RWPE2 (cell line): ENCODE measurements at regions not wholly inside any gene's neighbourhood (a gene's known extent, or its start where the extent isn't known, plus 50 kb on each side); places are given as distances from the start of the nearest gene placed in this dataset.
"Not testable (repeated sequence)": the region's sequence is repeated elsewhere in the genome, so short reads cannot be mapped to it uniquely, and the experiment has no call there.

Experiments
- ATAC-seq: fragments of 200-7000 bp; cut with Tn5 transposase; 3 replicates; pipeline ENCODE4 v1.9.1; 2021; ENCODE audit warnings: low read depth
- DNase-seq: peaks from one replicate; pipeline ENCODE4 v3.0.0-alpha.2; 2020; ENCODE audit warnings: low spot score
- H3K27ac ChIP-seq: fragments of 450-650 bp; 2 replicates; pipeline ENCODE4 v1.5.1; 2017; ENCODE audit warnings: mild to moderate bottlenecking; ENCODE audit not compliant: poor library complexity, severe bottlenecking
- H3K27me3 ChIP-seq: fragments of 250-450 bp; sonication (Bioruptor Pico); 2 replicates; pipeline ENCODE4 v1.5.1; 2021; ENCODE audit warnings: mild to moderate bottlenecking, moderate library complexity; ENCODE audit not compliant: insufficient read depth, poor library complexity, severe bottlenecking
- H3K36me3 ChIP-seq: fragments of 250-450 bp; sonication (Bioruptor Pico); 2 replicates; pipeline ENCODE4 v1.5.1; 2020; ENCODE audit warnings: low read depth, mild to moderate bottlenecking, moderate library complexity
- H3K4me1 ChIP-seq: fragments of 250-450 bp; sonication (Bioruptor Pico); 2 replicates; pipeline ENCODE4 v1.5.1; 2021; ENCODE audit warnings: mild to moderate bottlenecking, moderate library complexity; ENCODE audit not compliant: insufficient read depth, poor library complexity, severe bottlenecking
- H3K4me3 ChIP-seq: fragments of 250-450 bp; sonication (Bioruptor Pico); 2 replicates; pipeline ENCODE4 v1.5.1; 2021; ENCODE audit warnings: mild to moderate bottlenecking, moderate library complexity; ENCODE audit not compliant: severe bottlenecking
- H3K9me3 ChIP-seq: fragments of 250-450 bp; sonication (Bioruptor Pico); 2 replicates; pipeline ENCODE4 v1.5.1; 2021; ENCODE audit warnings: mild to moderate bottlenecking, moderate library complexity; ENCODE audit not compliant: severe bottlenecking
- TF ChIP-seq, protein P1 (sequence below): fragments of 450-650 bp; IDR thresholded peaks from one replicate; pipeline ENCODE4 v1.5.1; 2017; ENCODE audit warnings: mild to moderate bottlenecking, moderate library complexity; ENCODE audit not compliant: poor library complexity, severe bottlenecking

DNA sequence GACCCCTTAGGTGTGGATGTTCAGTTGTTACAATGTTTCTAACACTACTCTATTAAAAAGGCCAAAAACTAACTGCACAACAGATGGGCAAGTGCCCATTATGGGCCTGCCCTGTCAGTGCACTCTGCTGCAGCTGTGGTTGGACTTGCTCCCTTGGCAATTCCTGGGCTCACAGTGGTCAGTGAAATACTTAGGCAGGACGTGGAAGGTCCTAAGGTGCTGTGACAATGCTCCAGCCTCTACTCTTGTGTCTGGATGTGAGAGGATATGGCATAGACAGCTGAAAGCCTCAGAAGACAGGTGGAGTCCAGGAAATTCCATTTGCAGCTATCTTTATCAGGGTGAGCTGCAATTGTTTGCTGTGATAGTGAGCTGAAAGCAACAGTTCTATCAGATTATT is 136.5 kb upstream of the OLIG3 start:
- no peaks in the 10 kb centered on the region for H3K36me3 ChIP-seq
- DNase-seq (no peak), ATAC-seq (no peak)
- no peaks in the 10 kb centered on the region for H3K27me3 ChIP-seq
- TF ChIP-seq, protein P1, sequence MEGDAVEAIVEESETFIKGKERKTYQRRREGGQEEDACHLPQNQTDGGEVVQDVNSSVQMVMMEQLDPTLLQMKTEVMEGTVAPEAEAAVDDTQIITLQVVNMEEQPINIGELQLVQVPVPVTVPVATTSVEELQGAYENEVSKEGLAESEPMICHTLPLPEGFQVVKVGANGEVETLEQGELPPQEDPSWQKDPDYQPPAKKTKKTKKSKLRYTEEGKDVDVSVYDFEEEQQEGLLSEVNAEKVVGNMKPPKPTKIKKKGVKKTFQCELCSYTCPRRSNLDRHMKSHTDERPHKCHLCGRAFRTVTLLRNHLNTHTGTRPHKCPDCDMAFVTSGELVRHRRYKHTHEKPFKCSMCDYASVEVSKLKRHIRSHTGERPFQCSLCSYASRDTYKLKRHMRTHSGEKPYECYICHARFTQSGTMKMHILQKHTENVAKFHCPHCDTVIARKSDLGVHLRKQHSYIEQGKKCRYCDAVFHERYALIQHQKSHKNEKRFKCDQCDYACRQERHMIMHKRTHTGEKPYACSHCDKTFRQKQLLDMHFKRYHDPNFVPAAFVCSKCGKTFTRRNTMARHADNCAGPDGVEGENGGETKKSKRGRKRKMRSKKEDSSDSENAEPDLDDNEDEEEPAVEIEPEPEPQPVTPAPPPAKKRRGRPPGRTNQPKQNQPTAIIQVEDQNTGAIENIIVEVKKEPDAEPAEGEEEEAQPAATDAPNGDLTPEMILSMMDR, result no peak
- H3K9me3 ChIP-seq, result no peaks in the 10 kb centered on the region
- no peaks in the 10 kb centered on the region for H3K4me1 ChIP-seq
- H3K4me3 ChIP-seq, result no peak overlapping the region
- H3K27ac ChIP-seq, result no peak overlapping the region

DNA sequence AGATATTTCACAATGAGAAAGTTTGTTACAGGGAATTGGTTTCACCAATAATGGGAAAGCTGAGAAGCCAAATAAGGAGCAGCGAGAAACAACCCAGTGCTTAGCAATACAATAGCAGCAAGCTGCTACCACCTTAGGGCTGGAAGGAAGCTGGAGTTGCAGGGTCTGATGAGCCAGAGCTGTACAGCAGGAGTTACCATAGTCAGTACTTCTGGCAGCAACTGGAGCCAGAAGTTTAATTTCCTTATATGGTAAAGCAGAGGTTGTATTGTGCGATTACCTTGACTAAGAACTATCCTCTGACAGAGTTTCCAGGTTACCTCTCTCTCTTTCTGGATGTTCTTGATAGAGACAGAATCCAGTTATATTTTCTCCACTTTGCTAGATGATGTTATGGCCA is 137.1 kb upstream of the OLIG3 start:
- no peak for DNase-seq
- no peak for ATAC-seq
- Histone ChIP-seq H3K36me3 (no peaks in the 10 kb centered on the region), H3K4me1 (no peaks in the 10 kb centered on the region), H3K9me3 (no peaks in the 10 kb centered on the region), H3K4me3 (no peak overlapping the region), H3K27me3 (no peaks in the 10 kb centered on the region), H3K27ac (no peak overlapping the region)
- TF ChIP-seq, protein P1, result no peak

DNA sequence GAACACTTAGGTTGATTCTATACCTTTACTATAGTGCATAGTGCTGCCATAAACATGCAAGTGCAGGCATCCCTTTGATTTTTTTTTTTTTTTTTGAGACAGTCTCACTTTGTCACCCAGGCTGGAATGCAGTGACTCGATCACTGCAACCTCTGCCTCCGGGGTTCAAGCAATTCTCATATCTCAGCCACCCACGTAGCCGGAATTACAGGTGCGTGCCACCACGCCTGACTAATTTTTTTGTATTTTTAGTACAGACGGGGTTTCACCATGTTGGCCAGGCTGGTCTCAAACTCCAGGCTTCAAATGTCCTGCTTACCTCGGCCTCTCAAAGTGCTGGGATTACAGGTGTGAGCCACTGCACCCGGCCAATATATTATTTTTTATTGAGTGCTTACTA is 140.0 kb upstream of the OLIG3 start:
- ATAC-seq, DNase-seq, H3K36me3 ChIP-seq, H3K27ac ChIP-seq, H3K9me3 ChIP-seq, H3K4me1 ChIP-seq, H3K4me3 ChIP-seq, H3K27me3 ChIP-seq: not testable (repeated sequence)

DNA sequence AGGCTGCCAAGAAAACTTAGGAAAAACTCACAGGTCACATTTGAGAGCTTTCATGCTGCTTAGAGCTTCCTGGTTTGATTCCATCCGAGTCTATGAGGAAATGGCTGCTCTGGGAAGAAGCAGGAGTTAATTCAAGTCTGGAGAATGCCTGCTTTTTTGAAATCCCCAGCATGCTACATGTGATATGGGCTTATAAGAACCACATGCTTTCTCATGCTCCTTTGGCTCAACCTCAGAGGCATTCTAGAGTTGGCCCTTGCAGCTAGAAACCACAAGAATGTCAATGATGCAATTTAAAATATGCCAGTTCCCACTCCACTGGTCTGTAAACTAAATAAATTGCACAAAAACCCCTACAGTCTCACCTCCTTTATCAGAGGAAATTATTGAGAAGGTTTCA is 142.9 kb upstream of the OLIG3 start:
- H3K4me1 ChIP-seq, result no peaks in the 10 kb centered on the region
- H3K27ac ChIP-seq, result no peak overlapping the region
- H3K36me3 ChIP-seq, result no peaks in the 10 kb centered on the region
- DNase-seq (no peak), ATAC-seq (peak; percentile 89)
- no peak overlapping the region for H3K4me3 ChIP-seq
- H3K9me3 ChIP-seq, result no peaks in the 10 kb centered on the region
- H3K27me3 ChIP-seq, result no peaks in the 10 kb centered on the region
- TF ChIP-seq, protein P1, result no peak

DNA sequence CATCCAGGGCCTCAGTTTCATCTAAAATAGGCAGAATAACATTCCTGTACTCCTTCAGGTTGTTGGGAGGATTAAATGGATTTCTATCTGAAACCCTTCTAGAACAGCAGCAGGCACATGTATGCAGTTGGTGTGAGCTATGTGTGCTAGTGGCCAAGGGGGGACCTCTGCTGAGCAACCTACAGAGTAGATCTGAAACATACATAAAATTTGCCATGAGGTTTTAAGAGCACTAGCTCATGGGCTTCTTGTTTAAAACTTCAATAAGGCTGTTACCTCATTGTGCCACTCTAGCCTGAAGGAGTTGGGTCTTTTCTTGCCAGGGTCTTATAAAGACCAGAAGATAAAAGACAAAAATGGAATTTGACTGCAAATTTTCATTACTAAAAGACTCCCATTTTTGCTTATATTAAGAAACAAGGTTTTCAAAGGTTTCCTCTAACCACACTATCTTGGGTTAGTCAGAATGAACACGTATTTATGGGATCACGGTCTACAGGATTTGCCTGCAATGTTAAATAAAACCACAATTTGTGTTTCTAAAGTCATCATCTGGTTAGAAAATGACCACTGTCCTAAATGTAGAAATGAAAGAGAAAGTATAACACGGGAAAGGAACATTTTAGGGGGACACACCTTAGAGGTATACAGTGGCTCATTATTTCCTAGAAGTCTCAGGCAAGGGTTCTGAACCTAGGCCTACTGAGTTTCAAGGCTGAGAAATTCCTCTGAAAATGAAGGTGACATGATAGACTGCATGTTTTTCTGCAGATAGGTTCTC is 144.9 kb upstream of the OLIG3 start:
- no peaks in the 10 kb centered on the region for H3K36me3 ChIP-seq
- ATAC-seq (no peak), DNase-seq (no peak)
- H3K27ac ChIP-seq, result no peak overlapping the region
- H3K4me1 ChIP-seq, result no peaks in the 10 kb centered on the region
- H3K9me3 ChIP-seq, result no peaks in the 10 kb centered on the region
- no peak overlapping the region for H3K4me3 ChIP-seq
- TF ChIP-seq, protein P1, result no peak
- H3K27me3 ChIP-seq, result no peaks in the 10 kb centered on the region
